ENCODE measurements at regions not wholly inside any gene's neighbourhood (a gene's known extent, or its start where the extent isn't known, plus 50 kb on each side); places are given as distances from the start of the nearest gene placed in this dataset.

- no peak for TF ChIP-seq EZH2phosphoT487 (conservative IDR thresholded peaks at IDR 0.05; ENCODE audit: low read length)
- no peak for TF ChIP-seq CTCF (IDR thresholded peaks at IDR 0.05; ENCODE audit: insufficient read depth, low read length, poor library complexity, severe bottlenecking)
Measured at GRCh38 chr4:111999801-112000200, 145.5 kb upstream of the FAM241A start.
